ENCODE measurements at regions not wholly inside any gene's neighbourhood (a gene's known extent, or its start where the extent isn't known, plus 50 kb on each side); places are given as distances from the start of the nearest gene placed in this dataset.

DNA sequence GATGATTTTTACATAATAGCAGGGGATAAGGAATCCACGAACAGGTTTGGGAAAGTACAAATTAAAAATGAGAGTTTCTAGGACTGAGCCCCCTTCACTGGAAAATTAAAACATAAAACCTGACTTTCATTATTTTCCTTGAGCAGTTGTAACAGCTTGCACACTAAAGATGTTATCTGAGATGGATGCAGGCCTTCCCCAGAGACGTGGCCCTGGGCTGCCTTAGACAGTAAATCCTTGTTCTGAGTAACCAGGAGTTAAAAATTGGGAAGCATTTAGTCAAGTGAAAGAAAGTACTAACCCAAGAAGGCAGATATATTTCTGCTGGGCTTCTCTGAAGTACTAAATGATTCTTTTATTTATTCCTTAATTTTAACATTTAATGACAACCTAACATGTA is 432.2 kb upstream of the KIF2B start:
- no peaks in the 10 kb centered on the region for H3K36me3 ChIP-seq (ENCODE audit: control insufficient read depth, insufficient read depth, low read length)
- no peak overlapping the region for H3K4me3 ChIP-seq (ENCODE audit: extremely low read depth, insufficient read depth, low read length, poor library complexity, severe bottlenecking)
- no peaks in the 10 kb centered on the region for H3K4me1 ChIP-seq (ENCODE audit: control insufficient read depth, insufficient read depth, low read length, poor library complexity, severe bottlenecking)
- no peaks in the 10 kb centered on the region for H3K9me3 ChIP-seq (ENCODE audit: control insufficient read depth, low read length)
- WGBS, 2 experiments (ENCODE audit: insufficient coverage in 2 of 2), result 57 to 60% methylated on average over 1 of the region's 2 CpGs
- no peak overlapping the region for H3K27ac ChIP-seq (ENCODE audit: low read depth, low read length, severe bottlenecking)

DNA sequence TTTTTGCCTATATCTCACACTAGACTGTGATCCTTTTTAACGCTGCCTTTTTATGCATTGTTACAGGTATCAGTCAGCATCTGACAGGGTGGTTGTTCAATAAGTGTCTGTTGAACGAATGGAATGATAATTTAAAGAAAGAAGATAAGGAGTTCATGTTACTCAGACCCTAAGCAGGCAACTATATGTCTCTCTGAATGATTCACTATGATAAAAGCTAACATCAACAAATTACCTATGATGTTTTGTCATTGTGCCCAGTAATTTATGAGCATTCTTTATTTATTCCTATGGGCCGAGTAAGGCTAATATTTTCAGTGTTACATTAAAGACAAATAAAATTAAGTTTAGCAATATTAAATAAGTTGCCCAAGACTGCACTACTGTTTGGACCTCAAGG is 435.0 kb upstream of the KIF2B start:
- H3K4me3 ChIP-seq (ENCODE audit: extremely low read depth, insufficient read depth, low read length, poor library complexity, severe bottlenecking), result no peak overlapping the region
- H3K4me1 ChIP-seq (ENCODE audit: control insufficient read depth, insufficient read depth, low read length, poor library complexity, severe bottlenecking), result no peaks in the 10 kb centered on the region
- no peaks in the 10 kb centered on the region for H3K9me3 ChIP-seq (ENCODE audit: control insufficient read depth, low read length)
- no peaks in the 10 kb centered on the region for H3K36me3 ChIP-seq (ENCODE audit: control insufficient read depth, insufficient read depth, low read length)
- WGBS, 2 experiments (ENCODE audit: insufficient coverage in 2 of 2), result 100% methylated on average over 1 of the region's 3 CpGs; no CpG with 5 or more reads in 1 of the 2 experiments
- H3K27ac ChIP-seq (ENCODE audit: low read depth, low read length, severe bottlenecking), result no peak overlapping the region

DNA sequence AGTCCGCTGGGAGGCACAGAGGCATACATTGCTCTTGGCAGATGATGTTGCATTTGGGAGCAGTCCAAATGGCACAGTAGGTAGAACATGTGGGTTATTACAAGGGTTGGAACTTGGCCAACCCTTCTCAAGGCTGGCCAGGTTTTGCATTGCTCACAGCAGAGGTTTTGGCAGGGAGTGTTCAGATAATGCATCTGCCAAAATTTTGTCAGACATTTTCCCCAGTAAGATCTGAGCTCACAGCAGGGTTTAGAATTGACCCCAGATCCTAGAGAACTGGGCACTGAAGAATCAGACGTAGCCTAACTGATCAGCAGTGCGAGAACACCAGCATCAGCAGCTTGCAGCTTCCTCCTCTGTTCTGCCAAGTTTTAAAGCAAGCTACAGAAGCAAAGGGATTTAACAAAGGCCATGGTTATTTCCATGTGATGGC is 468.8 kb upstream of the KIF2B start:
- Histone ChIP-seq H3K4me3 (ENCODE audit: extremely low read depth, insufficient read depth, low read length, poor library complexity, severe bottlenecking) (no peak overlapping the region), H3K4me1 (ENCODE audit: control insufficient read depth, insufficient read depth, low read length, poor library complexity, severe bottlenecking) (no peaks in the 10 kb centered on the region), H3K9me3 (ENCODE audit: control insufficient read depth, low read length) (no peaks in the 10 kb centered on the region), H3K27ac (ENCODE audit: low read depth, low read length, severe bottlenecking) (no peak overlapping the region), H3K36me3 (ENCODE audit: control insufficient read depth, insufficient read depth, low read length) (no peaks in the 10 kb centered on the region)
- WGBS, 2 experiments (ENCODE audit: insufficient coverage in 2 of 2), result 87 to 91% methylated on average over 3 of the region's 3 CpGs

DNA sequence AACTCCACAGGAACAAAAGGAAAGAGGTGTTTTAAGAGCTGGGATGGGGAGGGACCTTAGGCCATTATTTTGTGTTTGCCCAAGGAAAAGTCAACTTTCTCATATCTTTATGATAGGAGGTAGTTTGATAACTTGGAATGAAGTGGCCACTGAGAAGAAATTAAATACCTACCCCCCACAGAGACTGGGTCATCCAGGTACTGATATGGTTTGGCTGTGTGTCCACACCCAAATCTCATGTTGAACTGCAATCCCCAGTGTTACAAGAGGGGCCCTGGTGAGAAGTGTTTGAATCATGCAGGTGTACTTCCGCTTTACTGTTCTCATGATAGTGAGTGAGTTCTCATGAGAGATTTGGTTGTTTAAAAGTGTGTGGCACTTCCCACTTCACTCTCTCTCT is 477.9 kb upstream of the KIF2B start:
- Histone ChIP-seq H3K4me1 (ENCODE audit: control insufficient read depth, insufficient read depth, low read length, poor library complexity, severe bottlenecking) (no peaks in the 10 kb centered on the region), H3K36me3 (ENCODE audit: control insufficient read depth, insufficient read depth, low read length) (no peaks in the 10 kb centered on the region), H3K4me3 (ENCODE audit: extremely low read depth, insufficient read depth, low read length, poor library complexity, severe bottlenecking) (no peak overlapping the region), H3K9me3 (ENCODE audit: control insufficient read depth, low read length) (no peaks in the 10 kb centered on the region), H3K27ac (ENCODE audit: low read depth, low read length, severe bottlenecking) (no peak overlapping the region)
- WGBS, 2 experiments (ENCODE audit: insufficient coverage in 2 of 2), result 80% methylated on average over 1 of the region's 1 CpG; no CpG with 5 or more reads in 1 of the 2 experiments

DNA sequence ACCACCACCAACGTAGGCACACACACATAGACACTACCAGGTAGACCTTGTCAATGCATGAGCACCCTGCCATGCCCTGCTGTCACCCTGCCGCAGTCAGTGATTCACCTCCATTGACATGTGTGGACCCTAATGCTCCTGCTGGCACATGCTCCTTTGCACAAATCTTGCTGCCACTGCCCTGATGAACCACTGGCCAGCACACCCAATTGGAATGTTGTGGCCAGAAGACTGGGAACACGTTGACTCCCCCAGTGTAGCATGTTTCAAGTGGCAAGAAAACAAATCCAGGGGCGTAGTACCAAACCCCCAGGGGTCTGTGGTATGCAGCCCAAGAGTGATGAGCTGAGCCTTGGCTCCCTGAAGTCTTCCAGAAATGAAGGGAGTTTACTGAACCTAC is 486.4 kb upstream of the KIF2B start:
- Histone ChIP-seq H3K9me3 (ENCODE audit: control insufficient read depth, low read length) (no peaks in the 10 kb centered on the region), H3K27ac (ENCODE audit: low read depth, low read length, severe bottlenecking) (no peak overlapping the region), H3K36me3 (ENCODE audit: control insufficient read depth, insufficient read depth, low read length) (no peaks in the 10 kb centered on the region), H3K4me3 (ENCODE audit: extremely low read depth, insufficient read depth, low read length, poor library complexity, severe bottlenecking) (no peak overlapping the region), H3K4me1 (ENCODE audit: control insufficient read depth, insufficient read depth, low read length, poor library complexity, severe bottlenecking) (no peaks in the 10 kb centered on the region)
- 86 to 90% methylated on average over 1 to 3 of the region's 4 CpGs for WGBS, 2 experiments (ENCODE audit: insufficient coverage in 2 of 2)

DNA sequence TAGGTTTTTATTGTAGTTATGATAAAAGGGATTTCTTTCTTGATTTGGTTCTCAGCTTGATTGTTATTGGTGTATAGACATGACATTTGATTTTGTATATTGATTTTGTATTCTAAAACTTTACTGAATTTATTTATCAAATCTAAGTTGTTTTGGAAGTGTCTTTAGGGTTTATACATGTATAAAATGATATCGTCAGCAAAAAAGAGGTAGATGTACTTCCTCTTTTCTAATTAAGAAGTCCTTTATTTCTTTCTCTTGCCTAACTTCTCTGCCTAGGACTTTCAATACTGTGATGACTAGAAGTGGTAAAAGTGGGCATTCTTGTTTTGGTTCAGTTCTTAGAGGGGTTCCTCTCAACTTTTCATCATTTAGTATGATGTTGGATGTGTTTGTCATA is 487.3 kb upstream of the KIF2B start:
- no peak overlapping the region for H3K27ac ChIP-seq (ENCODE audit: low read depth, low read length, severe bottlenecking)
- H3K9me3 ChIP-seq (ENCODE audit: control insufficient read depth, low read length), result no peaks in the 10 kb centered on the region
- no peak overlapping the region for H3K4me3 ChIP-seq (ENCODE audit: extremely low read depth, insufficient read depth, low read length, poor library complexity, severe bottlenecking)
- H3K4me1 ChIP-seq (ENCODE audit: control insufficient read depth, insufficient read depth, low read length, poor library complexity, severe bottlenecking), result no peaks in the 10 kb centered on the region
- WGBS, 2 experiments (ENCODE audit: insufficient coverage in 2 of 2), result no CpG with 5 or more reads among the region's 1 CpG
- H3K36me3 ChIP-seq (ENCODE audit: control insufficient read depth, insufficient read depth, low read length), result no peaks in the 10 kb centered on the region

DNA sequence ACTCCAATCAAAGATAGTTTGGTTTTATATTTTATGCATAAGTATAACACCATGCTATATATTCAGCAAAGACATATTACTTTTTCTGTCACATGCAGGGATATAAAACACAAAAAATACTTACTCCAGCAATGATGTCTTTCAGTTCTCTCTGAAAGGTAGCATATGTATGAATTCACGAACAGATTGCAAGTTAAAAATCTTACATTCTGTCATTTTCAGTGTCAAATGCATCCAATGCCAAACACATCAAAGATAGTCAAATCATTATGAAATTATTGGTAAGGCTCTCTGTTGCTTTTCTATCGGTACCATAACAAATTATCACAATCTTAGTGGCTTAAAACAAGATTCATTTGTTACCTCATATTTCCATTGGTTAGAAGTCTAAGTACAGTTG is 492.0 kb upstream of the KIF2B start:
- 80% methylated on average over 1 of the region's 2 CpGs; no CpG with 5 or more reads in 1 of the 2 experiments for WGBS, 2 experiments (ENCODE audit: insufficient coverage in 2 of 2)
- Histone ChIP-seq H3K9me3 (ENCODE audit: control insufficient read depth, low read length) (no peaks in the 10 kb centered on the region), H3K36me3 (ENCODE audit: control insufficient read depth, insufficient read depth, low read length) (no peaks in the 10 kb centered on the region), H3K4me3 (ENCODE audit: extremely low read depth, insufficient read depth, low read length, poor library complexity, severe bottlenecking) (no peak overlapping the region), H3K27ac (ENCODE audit: low read depth, low read length, severe bottlenecking) (no peak overlapping the region), H3K4me1 (ENCODE audit: control insufficient read depth, insufficient read depth, low read length, poor library complexity, severe bottlenecking) (no peaks in the 10 kb centered on the region)

DNA sequence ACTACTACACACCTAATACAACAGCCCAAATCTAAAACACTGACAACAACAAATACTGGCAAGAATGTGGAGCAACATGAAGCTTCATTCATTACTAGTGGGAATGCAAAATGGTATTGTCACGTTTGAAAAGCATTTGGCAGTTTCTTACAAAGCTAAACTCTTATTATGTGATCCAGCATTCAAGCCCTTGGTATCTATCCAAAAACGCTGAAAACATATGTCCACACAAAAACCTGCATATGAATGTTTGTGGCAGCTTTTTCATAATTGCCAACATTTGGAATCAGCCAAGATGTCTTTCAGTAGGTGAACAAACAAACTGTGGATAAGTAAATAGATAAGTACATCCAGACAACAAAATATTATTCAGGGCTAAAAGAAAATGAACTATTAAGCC is 501.1 kb upstream of the KIF2B start:
- no peaks in the 10 kb centered on the region for H3K4me1 ChIP-seq (ENCODE audit: control insufficient read depth, insufficient read depth, low read length, poor library complexity, severe bottlenecking)
- H3K9me3 ChIP-seq (ENCODE audit: control insufficient read depth, low read length), result no peaks in the 10 kb centered on the region
- no peak overlapping the region for H3K4me3 ChIP-seq (ENCODE audit: extremely low read depth, insufficient read depth, low read length, poor library complexity, severe bottlenecking)
- H3K27ac ChIP-seq (ENCODE audit: low read depth, low read length, severe bottlenecking), result no peak overlapping the region
- WGBS, 2 experiments (ENCODE audit: insufficient coverage in 2 of 2), result 60 to 80% methylated on average over 1 to 2 of the region's 2 CpGs
- no peaks in the 10 kb centered on the region for H3K36me3 ChIP-seq (ENCODE audit: control insufficient read depth, insufficient read depth, low read length)

DNA sequence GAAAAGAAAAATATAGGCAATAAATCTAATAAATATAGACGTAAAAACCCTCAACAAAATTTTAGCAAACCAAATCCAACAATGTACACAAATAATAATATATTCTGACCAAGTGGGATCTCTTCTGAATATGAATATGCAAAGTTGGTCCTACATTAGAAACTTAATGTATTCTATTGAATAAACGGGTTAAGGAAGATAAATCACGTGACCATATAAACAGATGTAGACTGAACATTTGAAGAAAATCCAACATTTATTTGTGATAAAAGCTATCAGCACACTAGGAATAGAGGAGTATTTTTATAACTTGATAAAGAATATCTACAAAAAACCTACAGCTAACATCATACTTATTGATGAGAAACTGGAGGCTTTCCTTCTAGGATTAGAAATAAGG is 502.8 kb upstream of the KIF2B start:
- H3K9me3 ChIP-seq (ENCODE audit: control insufficient read depth, low read length), result no peaks in the 10 kb centered on the region
- no peak overlapping the region for H3K4me3 ChIP-seq (ENCODE audit: extremely low read depth, insufficient read depth, low read length, poor library complexity, severe bottlenecking)
- no CpG with 5 or more reads among the region's 3 CpGs for WGBS, 2 experiments (ENCODE audit: insufficient coverage in 2 of 2)
- H3K36me3 ChIP-seq (ENCODE audit: control insufficient read depth, insufficient read depth, low read length), result no peaks in the 10 kb centered on the region
- no peak overlapping the region for H3K27ac ChIP-seq (ENCODE audit: low read depth, low read length, severe bottlenecking)
- no peaks in the 10 kb centered on the region for H3K4me1 ChIP-seq (ENCODE audit: control insufficient read depth, insufficient read depth, low read length, poor library complexity, severe bottlenecking)

DNA sequence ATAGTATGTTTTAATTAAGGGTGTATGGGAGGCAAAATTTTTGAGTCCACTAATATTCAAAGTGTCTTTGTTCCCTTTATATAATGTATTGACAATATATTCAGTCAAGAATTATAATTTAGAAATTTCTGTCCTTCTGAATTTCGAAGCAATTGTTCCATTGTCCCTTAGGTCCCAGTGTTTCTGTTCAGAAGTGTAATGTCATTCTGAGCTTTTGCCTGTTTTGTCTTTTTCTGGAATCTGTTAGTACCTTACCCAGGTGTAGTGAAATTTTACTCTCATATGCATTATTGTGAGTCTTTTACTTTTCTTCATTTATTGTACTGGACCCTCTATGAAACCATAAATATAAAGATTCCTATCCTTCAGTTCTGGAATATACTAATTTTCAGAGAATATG is 505.7 kb upstream of the KIF2B start:
- H3K4me1 ChIP-seq (ENCODE audit: control insufficient read depth, insufficient read depth, low read length, poor library complexity, severe bottlenecking), result peaks cover 3% of the 10 kb centered on the region
- no CpG with 5 or more reads among the region's 1 CpG for WGBS, 2 experiments (ENCODE audit: insufficient coverage in 2 of 2)
- no peaks in the 10 kb centered on the region for H3K36me3 ChIP-seq (ENCODE audit: control insufficient read depth, insufficient read depth, low read length)
- H3K9me3 ChIP-seq (ENCODE audit: control insufficient read depth, low read length), result no peaks in the 10 kb centered on the region
- no peak overlapping the region for H3K4me3 ChIP-seq (ENCODE audit: extremely low read depth, insufficient read depth, low read length, poor library complexity, severe bottlenecking)
- no peak overlapping the region for H3K27ac ChIP-seq (ENCODE audit: low read depth, low read length, severe bottlenecking)

DNA sequence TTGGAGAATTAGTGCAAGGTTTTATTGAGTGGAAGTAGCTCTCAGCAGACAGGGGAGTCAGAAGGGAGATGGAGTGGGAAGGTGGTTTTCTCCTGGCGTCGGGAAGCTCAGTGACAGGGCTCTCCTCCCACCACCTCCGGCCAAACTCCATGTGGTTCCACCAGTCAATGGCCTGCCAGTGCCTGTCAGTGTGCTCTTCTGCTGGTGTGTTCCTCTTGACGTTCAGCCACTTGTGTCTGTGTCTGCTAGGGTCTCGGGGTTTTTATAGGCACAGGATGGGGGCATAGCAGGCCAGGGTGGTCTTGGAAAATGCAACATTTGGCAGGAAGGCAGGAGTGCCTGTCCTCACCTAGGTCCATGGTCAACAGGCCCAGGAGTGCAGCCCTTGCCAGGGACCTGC is 506.7 kb upstream of the KIF2B start:
- WGBS, 2 experiments (ENCODE audit: insufficient coverage in 2 of 2), result 86 to 87% methylated on average over 5 of the region's 5 CpGs
- Histone ChIP-seq H3K36me3 (ENCODE audit: control insufficient read depth, insufficient read depth, low read length) (no peaks in the 10 kb centered on the region), H3K27ac (ENCODE audit: low read depth, low read length, severe bottlenecking) (no peak overlapping the region), H3K4me3 (ENCODE audit: extremely low read depth, insufficient read depth, low read length, poor library complexity, severe bottlenecking) (no peak overlapping the region), H3K4me1 (ENCODE audit: control insufficient read depth, insufficient read depth, low read length, poor library complexity, severe bottlenecking) (peaks cover 3% of the 10 kb centered on the region), H3K9me3 (ENCODE audit: control insufficient read depth, low read length) (no peaks in the 10 kb centered on the region)
